Occipital lobe (tissue), 1 donor: ENCODE measurements at regions not wholly inside any gene's neighbourhood (a gene's known extent, or its start where the extent isn't known, plus 50 kb on each side); places are given as distances from the start of the nearest gene placed in this dataset.

Experiments
- DNase-seq: peaks from one replicate; lab custom pipeline; 2025; lab: John Stamatoyannopoulos, UW

GRCh38 chr16:85372627-85373372 is 240.3 kb upstream of the GSE1 start:
- no peak for DNase-seq

GRCh38 chr16:85373741-85374570 is 239.2 kb upstream of the GSE1 start:
- DNase-seq: no peak

- DNase-seq: no peak
Measured at GRCh38 chr16:85374571-85374872, 238.6 kb upstream of the GSE1 start.

GRCh38 chr16:85375282-85375681 is 237.8 kb upstream of the GSE1 start:
- DNase-seq: no peak

- peak; percentile 25 for DNase-seq
Measured at GRCh38 chr16:85376292-85377095, 236.6 kb upstream of the GSE1 start.

- no peak for DNase-seq
Measured at GRCh38 chr16:85377388-85378144, 235.6 kb upstream of the GSE1 start.

GRCh38 chr16:85378145-85379040 is 234.7 kb upstream of the GSE1 start:
- DNase-seq: no peak

GRCh38 chr16:85379041-85380001 is 233.8 kb upstream of the GSE1 start:
- DNase-seq: peak; percentile 27

- no peak for DNase-seq
Measured at GRCh38 chr16:85380002-85380395, 233.1 kb upstream of the GSE1 start.

- DNase-seq: no peak
Measured at GRCh38 chr16:85380905-85381737, 232.0 kb upstream of the GSE1 start.

GRCh38 chr16:85381738-85382592 is 231.2 kb upstream of the GSE1 start:
- DNase-seq: no peak

- no peak for DNase-seq
Measured at GRCh38 chr16:85382717-85383118, 230.4 kb upstream of the GSE1 start.

GRCh38 chr16:85383836-85384832 is 229.0 kb upstream of the GSE1 start:
- no peak for DNase-seq

GRCh38 chr16:85384833-85385462 is 228.2 kb upstream of the GSE1 start:
- no peak for DNase-seq

GRCh38 chr16:85385463-85386331 is 227.4 kb upstream of the GSE1 start:
- no peak for DNase-seq
